ENCODE measurements at regions not wholly inside any gene's neighbourhood (a gene's known extent, or its start where the extent isn't known, plus 50 kb on each side); places are given as distances from the start of the nearest gene placed in this dataset.
A peak's percentile ranks its signal among the peaks of the same experiment; 100 is the strongest.

- no peak for DNase-seq
Observed at GRCh38 chr9:20111173-20111843, 322.5 kb upstream of the SLC24A2 start.

- no peak for DNase-seq
Observed at GRCh38 chr9:20095430-20096092, 306.7 kb upstream of the SLC24A2 start.

GRCh38 chr9:20092561-20092960, 303.7 kb upstream of the SLC24A2 start:
- DNase-seq: no peak

GRCh38 chr9:20087481-20087880, 298.6 kb upstream of the SLC24A2 start:
- no peak for DNase-seq

- no peak for DNase-seq
Observed at GRCh38 chr9:20085842-20086241, 297.0 kb upstream of the SLC24A2 start.

- DNase-seq: no peak
Observed at GRCh38 chr9:20084125-20084524, 295.3 kb upstream of the SLC24A2 start.

GRCh38 chr9:20083390-20083789, 294.6 kb upstream of the SLC24A2 start:
- DNase-seq: no peak

GRCh38 chr9:20082831-20083230, 294.0 kb upstream of the SLC24A2 start:
- no peak for DNase-seq

- DNase-seq: no peak
Observed at GRCh38 chr9:20082406-20082805, 293.6 kb upstream of the SLC24A2 start.

- DNase-seq: no peak
Observed at GRCh38 chr9:20078246-20078645, 289.4 kb upstream of the SLC24A2 start.

GRCh38 chr9:20074291-20074690, 285.5 kb upstream of the SLC24A2 start:
- no peak for DNase-seq

GRCh38 chr9:20070336-20070735, 281.5 kb upstream of the SLC24A2 start:
- DNase-seq: no peak

- DNase-seq: no peak
Observed at GRCh38 chr9:20065796-20066700, 277.2 kb upstream of the SLC24A2 start.

- DNase-seq: no peak
Observed at GRCh38 chr9:20065046-20065445, 276.2 kb upstream of the SLC24A2 start.

- no peak for DNase-seq
Observed at GRCh38 chr9:20054734-20055133, 265.9 kb upstream of the SLC24A2 start.

GRCh38 chr9:20048985-20049384, 260.1 kb upstream of the SLC24A2 start:
- no peak for DNase-seq

GRCh38 chr9:20048437-20048836, 259.6 kb upstream of the SLC24A2 start:
- DNase-seq: no peak

- no peak for DNase-seq
Observed at GRCh38 chr9:20044686-20045085, 255.8 kb upstream of the SLC24A2 start.

- no peak for DNase-seq
Observed at GRCh38 chr9:20043461-20043860, 254.6 kb upstream of the SLC24A2 start.

GRCh38 chr9:20043035-20043434, 254.2 kb upstream of the SLC24A2 start:
- DNase-seq: no peak

- DNase-seq: no peak
Observed at GRCh38 chr9:20042128-20042711, 253.4 kb upstream of the SLC24A2 start.

- DNase-seq: no peak
Observed at GRCh38 chr9:20041697-20042081, 252.9 kb upstream of the SLC24A2 start.

- DNase-seq: peak; percentile 83
Observed at GRCh38 chr9:20040991-20041696, 252.3 kb upstream of the SLC24A2 start.

All from NCI-H1694 treated with DMSO at 0.1 percent for 48 hours (cell line).